Stimulated activated CD4-positive, alpha-beta T cell treated with anti-CD3 and anti-CD28 coated beads, Interleukin-15, amount 100 ng/mL, for 1 hour (primary cell): ENCODE measurements at regions not wholly inside any gene's neighbourhood (a gene's known extent, or its start where the extent isn't known, plus 50 kb on each side); places are given as distances from the start of the nearest gene placed in this dataset.

Experiments
- DNase-seq, 2 donors: peaks; one replicate each; pipeline ENCODE4 v3.0.0-alpha.2; 2020; ENCODE audit warnings: low read depth in 1 of 2, low spot score in 1 of 2

GRCh38 chr20:52738081-52738480, 234.1 kb upstream of the TSHZ2 start:
- DNase-seq = no peak

DNA sequence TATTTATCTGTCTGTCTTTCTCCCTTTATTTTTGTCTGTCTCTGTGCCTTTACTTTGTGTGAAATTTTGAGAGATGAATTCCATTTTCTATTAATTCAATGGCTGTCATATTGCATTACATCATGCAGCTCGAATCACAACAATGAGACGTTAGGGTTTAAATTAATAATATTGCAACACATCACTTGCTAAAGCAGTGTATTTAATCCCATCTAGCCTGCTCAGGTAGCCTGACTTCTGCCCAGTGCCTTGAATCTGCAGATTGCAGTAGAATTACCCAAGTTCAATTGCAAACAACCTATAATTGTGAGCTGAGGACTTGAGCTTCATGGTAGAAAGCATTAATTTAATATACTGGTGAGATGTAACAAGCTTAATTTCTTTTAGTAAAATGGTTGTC, 235.7 kb upstream of the TSHZ2 start:
- no peak for DNase-seq

DNA sequence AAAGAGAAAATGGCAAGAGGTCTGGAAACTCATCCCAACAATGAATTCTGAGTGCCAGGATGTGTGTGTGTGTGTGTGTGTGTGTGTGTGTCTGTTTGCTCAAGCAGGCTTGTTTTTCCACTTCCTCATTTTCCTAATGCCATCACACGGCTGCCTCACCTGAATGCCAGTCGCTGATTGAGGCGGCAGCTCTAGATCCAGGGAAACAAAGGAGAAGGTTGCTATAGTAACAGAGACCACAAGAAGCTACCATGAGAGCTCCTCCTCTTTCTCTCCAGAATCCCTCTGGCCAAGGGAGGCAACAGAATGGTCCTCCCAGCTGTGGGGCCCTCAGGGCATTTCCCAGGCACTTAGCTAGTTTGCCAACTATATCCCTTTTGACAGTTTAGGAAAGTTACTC, 241.1 kb upstream of the TSHZ2 start:
- no peak for DNase-seq

DNA sequence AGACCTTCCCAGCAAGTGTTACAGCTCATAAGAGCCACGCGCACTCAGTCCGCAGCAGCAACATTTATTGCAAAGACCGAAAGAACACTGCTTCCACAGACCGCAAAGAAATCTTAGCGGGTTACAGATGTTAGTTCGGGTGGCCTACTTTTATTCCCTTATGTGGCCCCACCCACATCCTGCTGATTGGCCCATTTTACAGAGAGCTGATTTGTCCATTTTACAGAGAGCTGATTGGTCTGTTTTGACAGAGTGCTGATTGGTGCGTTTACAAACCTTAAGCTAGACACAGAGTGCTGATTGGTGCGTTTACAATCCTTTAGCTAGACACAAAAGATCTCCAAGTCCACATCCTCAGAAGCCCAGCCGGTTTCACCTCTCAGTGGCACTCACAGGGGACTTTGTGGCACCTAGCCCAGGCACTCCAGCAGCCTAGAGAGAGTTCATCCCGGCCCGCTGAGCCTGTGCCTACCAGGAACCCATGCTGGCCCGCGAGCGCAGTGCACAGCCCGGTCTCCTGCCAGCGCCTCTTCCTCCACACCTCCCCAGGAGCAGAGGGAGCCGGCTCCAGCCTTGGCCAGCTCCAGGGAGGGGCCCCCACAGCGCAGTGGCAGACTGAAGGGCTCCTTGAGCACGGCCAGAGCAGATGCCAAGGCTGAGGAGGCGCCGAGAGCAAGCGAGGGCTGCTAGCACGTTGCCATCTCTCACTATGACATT, 244.3 kb upstream of the TSHZ2 start:
- no peak for DNase-seq

DNA sequence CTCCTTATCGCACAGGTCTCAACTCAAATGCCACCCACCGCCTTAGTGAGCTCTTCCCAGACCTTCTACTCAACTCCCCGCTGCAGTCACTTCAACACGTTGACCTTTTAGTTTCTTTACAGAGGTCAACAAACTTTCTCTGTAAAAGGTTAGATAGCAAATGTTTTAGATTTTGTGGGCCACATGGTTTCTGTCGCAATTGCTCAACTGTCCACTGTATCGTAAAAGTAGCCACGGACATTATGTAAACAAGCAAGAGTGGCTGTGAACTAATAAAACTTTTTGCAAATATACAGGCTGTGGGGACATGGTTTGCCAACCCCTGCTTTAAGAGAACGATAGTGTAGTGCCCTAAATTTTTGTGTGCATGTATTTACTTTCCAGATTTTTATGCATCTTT, 247.6 kb upstream of the TSHZ2 start:
- DNase-seq = no peak

DNA sequence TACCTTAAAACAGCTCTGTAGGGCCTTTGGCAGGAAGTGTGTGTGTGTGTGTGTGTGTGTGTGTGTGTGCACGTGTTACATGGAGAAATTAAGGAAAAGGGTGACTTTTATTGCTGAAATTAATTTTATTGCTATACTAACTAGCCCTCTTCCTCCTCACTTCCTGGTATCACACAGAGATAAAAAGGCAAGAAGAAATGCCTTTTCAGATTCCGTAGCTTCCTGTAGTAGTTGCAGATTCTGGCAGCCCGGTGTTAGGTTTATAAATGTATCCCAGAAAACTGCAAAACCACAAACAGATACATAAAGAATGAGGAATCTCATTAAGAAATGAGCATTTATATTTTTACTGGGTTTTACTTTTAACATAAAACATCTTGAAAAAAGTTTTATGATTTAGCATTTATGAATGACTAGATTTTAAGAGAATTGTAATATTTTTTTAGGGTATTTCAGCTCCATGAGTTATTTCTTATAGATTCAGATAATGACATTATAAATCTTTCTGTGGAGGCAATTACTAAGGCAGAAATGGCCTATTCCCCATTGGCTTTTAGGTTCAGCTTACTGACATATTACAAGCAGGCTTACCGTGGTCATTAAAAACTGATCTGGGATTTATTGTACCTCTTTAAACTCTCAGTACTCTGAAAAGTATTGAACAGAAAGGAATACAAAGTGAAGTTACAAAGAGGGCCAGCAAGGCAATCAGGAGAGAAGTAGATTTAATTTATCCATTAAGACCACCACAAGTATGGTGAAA, 249.1 kb upstream of the TSHZ2 start:
- DNase-seq = no peak

DNA sequence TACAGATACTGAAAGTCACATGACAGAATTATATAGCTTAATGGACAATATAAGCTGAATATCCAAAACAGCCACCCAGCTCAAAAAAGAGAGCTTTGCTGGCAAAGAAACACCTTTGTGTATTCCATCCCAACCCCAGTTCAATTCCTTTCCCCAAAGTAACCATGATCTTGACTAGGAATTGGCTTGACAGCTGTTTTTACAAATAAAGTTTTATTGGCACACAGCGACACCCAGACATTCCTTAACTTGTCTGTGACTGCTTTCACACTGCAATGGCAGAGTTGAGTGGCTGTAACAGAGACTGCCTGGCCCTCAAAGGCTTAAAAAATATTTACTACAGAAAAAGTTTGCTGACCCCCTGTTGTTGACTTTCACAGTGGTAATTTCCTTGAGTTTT, 264.0 kb upstream of the TSHZ2 start:
- no peak for DNase-seq

GRCh38 chr20:52704553-52704952, 267.6 kb upstream of the TSHZ2 start:
- DNase-seq = no peak

DNA sequence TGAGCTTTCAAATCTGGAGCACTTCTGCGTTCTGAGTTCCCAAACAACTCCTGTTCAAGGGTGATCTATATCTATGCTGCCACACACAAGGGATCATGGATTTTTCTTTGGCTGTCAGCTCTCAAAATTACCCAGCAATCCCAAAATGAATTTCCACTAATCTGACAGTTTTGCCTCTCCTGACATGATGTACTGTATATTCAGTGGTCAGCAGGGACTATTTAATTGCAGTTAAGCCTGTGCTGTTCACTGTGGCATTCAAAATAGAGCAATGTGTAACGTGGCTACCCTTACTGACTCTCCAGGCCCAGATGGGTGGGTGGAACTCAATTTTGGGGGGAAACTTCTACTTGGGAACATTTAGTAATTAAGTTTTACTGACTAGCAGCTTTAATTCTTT, 283.8 kb upstream of the TSHZ2 start:
- DNase-seq = no peak

DNA sequence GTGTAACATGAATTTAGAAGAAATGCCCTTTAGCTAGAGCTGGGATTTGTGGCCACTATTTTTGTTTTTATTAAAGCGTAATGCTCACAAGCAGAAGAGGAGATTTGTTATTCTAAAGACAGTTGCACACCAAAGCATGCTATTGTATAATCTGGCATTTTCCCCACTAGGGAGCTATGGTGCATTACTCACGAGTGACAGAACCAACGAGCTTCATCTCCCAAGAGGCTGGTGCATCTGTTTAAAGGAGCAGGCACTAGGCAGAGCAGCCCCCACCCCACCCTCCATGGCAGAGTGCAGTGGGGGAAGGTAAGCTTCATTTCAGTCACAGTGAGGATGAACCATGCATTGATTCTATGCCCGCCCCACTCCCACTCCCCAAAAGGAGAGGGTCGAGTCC, 287.3 kb upstream of the TSHZ2 start:
- DNase-seq = no peak

DNA sequence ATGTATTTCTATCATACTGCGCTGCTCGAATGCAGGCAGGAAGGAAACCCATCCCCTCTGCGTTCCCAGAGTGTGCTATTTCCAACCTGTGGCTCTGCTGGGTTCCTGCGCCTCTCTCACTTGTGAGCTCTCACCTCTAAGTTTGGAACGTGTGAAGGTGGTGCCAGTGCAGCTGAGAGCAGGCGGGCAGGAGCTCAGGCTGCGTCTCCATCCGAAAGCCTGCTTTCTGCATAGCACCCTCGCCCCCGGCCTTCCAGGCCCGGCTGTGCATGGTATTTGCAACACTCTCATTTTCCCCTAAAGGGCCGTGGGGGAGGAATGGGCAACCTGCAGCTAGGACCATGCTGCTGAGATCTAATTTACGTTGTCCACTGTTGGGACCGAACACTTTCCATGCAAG, 288.0 kb upstream of the TSHZ2 start:
- DNase-seq = no peak

- DNase-seq = no peak
These were observed 288.4 kb upstream of the TSHZ2 start for GRCh38 chr20:52683761-52684160.

- no peak for DNase-seq
These were observed 289.9 kb upstream of the TSHZ2 start for GRCh38 chr20:52682237-52682636.

DNA sequence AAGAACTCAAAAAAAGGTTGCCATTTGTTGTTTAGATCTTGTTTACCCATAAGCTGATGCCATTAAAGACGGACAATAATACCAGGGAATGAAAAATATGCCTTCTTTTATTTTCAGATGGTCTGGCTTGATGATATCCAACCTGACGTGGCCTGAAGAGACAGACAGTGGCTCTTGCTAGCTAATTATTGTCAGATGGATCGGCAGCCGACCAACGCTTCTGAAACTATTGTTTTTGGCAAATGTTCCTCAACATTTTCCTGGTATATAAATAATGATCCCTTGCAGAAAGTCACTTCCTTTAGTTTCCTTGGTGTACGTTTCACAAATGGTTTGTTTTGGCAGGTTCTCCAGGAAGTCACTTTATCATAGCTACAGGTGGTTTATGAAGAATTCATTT, 290.9 kb upstream of the TSHZ2 start:
- no peak for DNase-seq

GRCh38 chr20:52677216-52677615, 294.9 kb upstream of the TSHZ2 start:
- no peak for DNase-seq

- no peak for DNase-seq
These were observed 295.7 kb upstream of the TSHZ2 start for GRCh38 chr20:52676283-52676995.

GRCh38 chr20:52675375-52675774, 296.8 kb upstream of the TSHZ2 start:
- DNase-seq = no peak

DNA sequence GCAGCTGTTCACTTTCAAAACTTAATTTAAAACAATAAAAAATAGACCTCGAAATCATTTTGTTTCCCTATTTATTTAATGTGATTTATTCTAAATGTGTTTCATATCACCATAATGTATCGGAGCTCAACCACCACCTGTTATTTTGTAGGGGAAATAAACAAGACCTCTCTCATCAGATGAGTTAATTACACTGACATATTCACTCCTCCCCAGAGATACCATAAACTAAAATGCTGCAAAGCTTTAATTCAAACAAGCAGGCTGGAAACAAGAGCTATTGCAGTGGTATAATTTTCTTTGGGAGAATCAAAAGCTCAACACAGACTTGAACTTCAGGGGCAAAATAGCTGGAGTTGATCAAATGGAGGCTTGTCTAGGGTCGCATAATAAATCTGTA, 303.5 kb upstream of the TSHZ2 start:
- DNase-seq = no peak

- no peak for DNase-seq
These were observed 304.8 kb upstream of the TSHZ2 start for GRCh38 chr20:52667358-52667757.

DNA sequence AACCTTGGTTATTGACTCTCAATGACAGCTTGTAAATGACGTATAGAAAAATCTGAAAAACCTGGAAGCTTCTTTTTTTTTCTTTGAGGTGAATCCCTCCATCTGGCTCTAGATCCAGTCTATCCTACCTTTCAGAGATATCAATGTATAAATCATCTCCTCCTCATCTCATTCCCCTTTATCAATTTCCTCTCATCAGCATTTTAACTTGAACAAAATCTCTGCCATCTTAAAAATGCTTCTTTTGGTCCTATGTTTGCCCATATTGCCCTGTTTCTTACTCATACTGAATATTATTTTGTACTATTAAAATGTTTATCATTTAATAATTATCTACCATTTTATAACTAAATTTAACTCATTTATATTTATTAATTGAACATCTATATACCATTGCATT, 306.7 kb upstream of the TSHZ2 start:
- no peak for DNase-seq

- no peak for DNase-seq
These were observed 316.8 kb upstream of the TSHZ2 start for GRCh38 chr20:52655395-52655794.

GRCh38 chr20:52654567-52654966, 317.6 kb upstream of the TSHZ2 start:
- DNase-seq = no peak
